HG03159 (cell line): ENCODE measurements at regions not wholly inside any gene's neighbourhood (a gene's known extent, or its start where the extent isn't known, plus 50 kb on each side); places are given as distances from the start of the nearest gene placed in this dataset.

Source experiments
- ATAC-seq: cut with Tn5 transposase; IDR thresholded peaks from one replicate; pipeline ENCODE4 v1.9.1; 2021; ENCODE audit warnings: mild to moderate bottlenecking, moderate library complexity; ENCODE audit not compliant: unreplicated experiment

GRCh38 chr21:35853321-35854239 is 206.7 kb downstream of the SETD4 start:
- no peak for ATAC-seq

GRCh38 chr21:35852820-35853219 is 207.5 kb downstream of the SETD4 start:
- ATAC-seq, result no peak

GRCh38 chr21:35850542-35851103 is 209.7 kb downstream of the SETD4 start:
- no peak for ATAC-seq

- ATAC-seq, result no peak
Measured at GRCh38 chr21:35850029-35850428, 210.3 kb downstream of the SETD4 start.

- ATAC-seq, result no peak
Measured at GRCh38 chr21:35849144-35849543, 211.2 kb downstream of the SETD4 start.

- no peak for ATAC-seq
Measured at GRCh38 chr21:35843911-35844667, 216.2 kb downstream of the SETD4 start.

GRCh38 chr21:35840949-35841348 is 219.4 kb downstream of the SETD4 start:
- ATAC-seq, result no peak

- ATAC-seq, result no peak
Measured at GRCh38 chr21:35840197-35840799, 220.0 kb downstream of the SETD4 start.

- ATAC-seq, result no peak
Measured at GRCh38 chr21:35838987-35839763, 221.2 kb downstream of the SETD4 start.

GRCh38 chr21:35838350-35838749 is 222.0 kb downstream of the SETD4 start:
- ATAC-seq, result no peak

GRCh38 chr21:35833991-35834390 is 226.3 kb downstream of the SETD4 start:
- ATAC-seq, result no peak

GRCh38 chr21:35833388-35833787 is 226.9 kb downstream of the SETD4 start:
- no peak for ATAC-seq

GRCh38 chr21:35831230-35831629 is 229.1 kb downstream of the SETD4 start:
- ATAC-seq, result no peak

GRCh38 chr21:35829067-35829466 is 231.3 kb downstream of the SETD4 start:
- ATAC-seq, result no peak

GRCh38 chr21:35828161-35828560 is 232.2 kb downstream of the SETD4 start:
- no peak for ATAC-seq

- no peak for ATAC-seq
Measured at GRCh38 chr21:35827004-35827403, 233.3 kb downstream of the SETD4 start.

GRCh38 chr21:35825370-35826353 is 234.7 kb downstream of the SETD4 start:
- no peak for ATAC-seq

GRCh38 chr21:35824136-35824535 is 236.2 kb downstream of the SETD4 start:
- ATAC-seq, result no peak

- ATAC-seq, result no peak
Measured at GRCh38 chr21:35819134-35819533, 241.2 kb downstream of the SETD4 start.
